ENCODE measurements at regions not wholly inside any gene's neighbourhood (a gene's known extent, or its start where the extent isn't known, plus 50 kb on each side); places are given as distances from the start of the nearest gene placed in this dataset.
"Not testable (repeated sequence)": the region's sequence is repeated elsewhere in the genome, so short reads cannot be mapped to it uniquely, and the experiment has no call there.

DNA sequence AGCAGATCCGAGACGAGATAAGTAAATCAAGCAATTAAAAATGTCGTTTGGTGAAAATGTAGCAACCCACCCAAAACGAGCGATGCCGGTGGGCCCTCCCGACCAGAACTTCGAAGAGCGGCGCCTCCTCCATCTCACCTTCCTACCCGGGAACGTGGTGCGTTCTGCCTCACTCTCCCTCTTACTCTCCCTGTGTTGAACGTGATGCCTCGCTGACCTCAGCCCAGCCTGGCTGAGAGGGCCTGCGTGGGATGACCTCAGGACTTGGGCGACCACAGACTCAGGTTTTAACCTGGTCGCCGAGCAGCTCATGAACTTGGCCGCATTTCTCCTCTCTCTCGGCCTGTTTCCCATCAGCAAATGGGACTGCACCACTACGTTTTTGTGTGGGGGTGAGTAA, 69.7 kb upstream of the RPL38 start:
- H3K9ac ChIP-seq (ENCODE audit: insufficient read depth in 1 of 2, low read depth in 2 of 2, low read length in 2 of 2) = no peak overlapping the region
- WGBS (ENCODE audit: insufficient coverage, low coverage, missing lambda C conversion rate) = under 1% methylated on average over 22 of the region's 22 CpGs
- no peaks in the 10 kb centered on the region for H3K36me3 ChIP-seq (ENCODE audit: control insufficient read depth, insufficient read depth, low read length)
- POLR2A ChIA-PET = no interaction called here
- H3K4me2 ChIP-seq (ENCODE audit: insufficient read depth, low read length) = no peak overlapping the region
- no peaks in the 10 kb centered on the region for H3K9me3 ChIP-seq (replicated peaks; ENCODE audit: control insufficient read depth, insufficient read depth, low read depth, low read length)
- no peak for DNase-seq (ENCODE audit: extremely low read depth in 1 of 4, low spot score in 3 of 4)
- BruUV-seq (replicated peaks) = no TSS peak
- in situ Hi-C loops (cut with MboI) (no loop called here), intact Hi-C loops (cut with micrococcal nuclease) (no loop called here)
- CTCF ChIA-PET (ENCODE audit: low intra/inter-chr PET ratio) = no interaction called here
- H3K27ac ChIP-seq (ENCODE audit: extremely low read depth, low read depth, low read length) = no peak overlapping the region
- no peak for FAIRE-seq
- no peaks in the 10 kb centered on the region for H3K4me1 ChIP-seq (replicated peaks in 1 of 2; ENCODE audit: control insufficient read depth in 2 of 2, insufficient read depth in 2 of 2, low read length in 2 of 2)
- H3K79me2 ChIP-seq (ENCODE audit: control insufficient read depth, insufficient read depth, low read length) = no peaks in the 10 kb centered on the region
- H4K20me1 ChIP-seq (replicated peaks; ENCODE audit: control insufficient read depth, insufficient read depth, low read length) = no peaks in the 10 kb centered on the region
- TF ChIP-seq, protein P1, sequence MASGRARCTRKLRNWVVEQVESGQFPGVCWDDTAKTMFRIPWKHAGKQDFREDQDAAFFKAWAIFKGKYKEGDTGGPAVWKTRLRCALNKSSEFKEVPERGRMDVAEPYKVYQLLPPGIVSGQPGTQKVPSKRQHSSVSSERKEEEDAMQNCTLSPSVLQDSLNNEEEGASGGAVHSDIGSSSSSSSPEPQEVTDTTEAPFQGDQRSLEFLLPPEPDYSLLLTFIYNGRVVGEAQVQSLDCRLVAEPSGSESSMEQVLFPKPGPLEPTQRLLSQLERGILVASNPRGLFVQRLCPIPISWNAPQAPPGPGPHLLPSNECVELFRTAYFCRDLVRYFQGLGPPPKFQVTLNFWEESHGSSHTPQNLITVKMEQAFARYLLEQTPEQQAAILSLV (tag; IDR thresholded peaks at IDR 0.05) = no peak
- TF ChIP-seq, protein P2, sequence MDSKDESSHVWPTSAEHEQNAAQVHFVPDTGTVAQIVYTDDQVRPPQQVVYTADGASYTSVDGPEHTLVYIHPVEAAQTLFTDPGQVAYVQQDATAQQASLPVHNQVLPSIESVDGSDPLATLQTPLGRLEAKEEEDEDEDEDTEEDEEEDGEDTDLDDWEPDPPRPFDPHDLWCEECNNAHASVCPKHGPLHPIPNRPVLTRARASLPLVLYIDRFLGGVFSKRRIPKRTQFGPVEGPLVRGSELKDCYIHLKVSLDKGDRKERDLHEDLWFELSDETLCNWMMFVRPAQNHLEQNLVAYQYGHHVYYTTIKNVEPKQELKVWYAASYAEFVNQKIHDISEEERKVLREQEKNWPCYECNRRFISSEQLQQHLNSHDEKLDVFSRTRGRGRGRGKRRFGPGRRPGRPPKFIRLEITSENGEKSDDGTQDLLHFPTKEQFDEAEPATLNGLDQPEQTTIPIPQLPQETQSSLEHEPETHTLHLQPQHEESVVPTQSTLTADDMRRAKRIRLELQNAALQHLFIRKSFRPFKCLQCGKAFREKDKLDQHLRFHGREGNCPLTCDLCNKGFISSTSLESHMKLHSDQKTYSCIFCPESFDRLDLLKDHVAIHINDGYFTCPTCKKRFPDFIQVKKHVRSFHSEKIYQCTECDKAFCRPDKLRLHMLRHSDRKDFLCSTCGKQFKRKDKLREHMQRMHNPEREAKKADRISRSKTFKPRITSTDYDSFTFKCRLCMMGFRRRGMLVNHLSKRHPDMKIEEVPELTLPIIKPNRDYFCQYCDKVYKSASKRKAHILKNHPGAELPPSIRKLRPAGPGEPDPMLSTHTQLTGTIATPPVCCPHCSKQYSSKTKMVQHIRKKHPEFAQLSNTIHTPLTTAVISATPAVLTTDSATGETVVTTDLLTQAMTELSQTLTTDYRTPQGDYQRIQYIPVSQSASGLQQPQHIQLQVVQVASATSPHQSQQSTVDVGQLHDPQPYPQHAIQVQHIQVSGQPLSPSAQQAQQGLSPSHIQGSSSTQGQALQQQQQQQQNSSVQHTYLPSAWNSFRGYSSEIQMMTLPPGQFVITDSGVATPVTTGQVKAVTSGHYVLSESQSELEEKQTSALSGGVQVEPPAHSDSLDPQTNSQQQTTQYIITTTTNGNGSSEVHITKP (IDR thresholded peaks at IDR 0.05; ENCODE audit: partially characterized antibody) = peak; percentile 63
- TF ChIP-seq PHB (CRISPR knock-in tag; IDR thresholded peaks at IDR 0.05) = no peak
- TF ChIP-seq TAF7 (tag; IDR thresholded peaks at IDR 0.05) = no peak
- H2AFZ ChIP-seq (ENCODE audit: low read depth, low read length) = no peak overlapping the region
- H3K27me3 ChIP-seq (ENCODE audit: control insufficient read depth in 2 of 2, insufficient read depth in 2 of 2, low read length in 2 of 2) = peaks cover 21 to 60% of the 10 kb centered on the region in 2 experiments
- peaks cover 3% of the 10 kb centered on the region for H3K9me1 ChIP-seq (ENCODE audit: control insufficient read depth, insufficient read depth, low read length)
- H3K4me3 ChIP-seq = no peak overlapping the region
- ATAC-seq = no peak

DNA sequence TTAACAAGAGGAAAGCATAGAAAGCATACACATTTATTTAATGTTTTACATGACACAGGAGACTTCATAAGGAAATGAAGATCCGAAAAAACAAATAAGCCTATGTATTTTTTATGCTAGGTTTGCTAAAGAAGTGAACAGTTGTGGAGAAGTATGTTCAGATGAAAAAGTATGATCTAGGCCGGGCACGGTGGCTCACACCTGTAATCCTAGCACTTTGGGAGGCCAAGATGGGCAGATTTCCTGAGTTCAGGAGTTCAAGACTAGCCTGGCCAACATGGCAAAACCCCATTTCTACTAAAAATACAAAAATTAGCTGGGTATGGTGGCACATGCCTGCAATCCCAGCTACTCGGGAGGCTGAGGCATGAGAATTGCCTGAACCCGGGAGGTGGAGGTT, 69.2 kb upstream of the RPL38 start:
- WGBS (ENCODE audit: insufficient coverage, low coverage, missing lambda C conversion rate) = under 1% methylated on average over 5 of the region's 5 CpGs
- H3K4me2 ChIP-seq (ENCODE audit: insufficient read depth, low read length); CTCF ChIA-PET (ENCODE audit: low intra/inter-chr PET ratio); H3K9ac ChIP-seq (ENCODE audit: insufficient read depth in 1 of 2, low read depth in 2 of 2, low read length in 2 of 2); FAIRE-seq; H3K9me1 ChIP-seq (ENCODE audit: control insufficient read depth, insufficient read depth, low read length); H3K4me1 ChIP-seq (replicated peaks in 1 of 2; ENCODE audit: control insufficient read depth in 2 of 2, insufficient read depth in 2 of 2, low read length in 2 of 2); H3K9me3 ChIP-seq (replicated peaks; ENCODE audit: control insufficient read depth, insufficient read depth, low read depth, low read length); DNase-seq (ENCODE audit: extremely low read depth in 1 of 4, low spot score in 3 of 4); H2AFZ ChIP-seq (ENCODE audit: low read depth, low read length); ATAC-seq; H3K4me3 ChIP-seq; intact Hi-C loops (cut with micrococcal nuclease); H3K79me2 ChIP-seq (ENCODE audit: control insufficient read depth, insufficient read depth, low read length); POLR2A ChIA-PET; H3K36me3 ChIP-seq (ENCODE audit: control insufficient read depth, insufficient read depth, low read length); H4K20me1 ChIP-seq (replicated peaks; ENCODE audit: control insufficient read depth, insufficient read depth, low read length); in situ Hi-C loops (cut with MboI); H3K27ac ChIP-seq (ENCODE audit: extremely low read depth, low read depth, low read length); BruUV-seq (replicated peaks): not testable (repeated sequence)
- H3K27me3 ChIP-seq (ENCODE audit: control insufficient read depth in 2 of 2, insufficient read depth in 2 of 2, low read length in 2 of 2) = peaks cover 21 to 60% of the 10 kb centered on the region in 2 experiments
